Gastrocnemius medialis (tissue), 4 donors: ENCODE measurements at regions not wholly inside any gene's neighbourhood (a gene's known extent, or its start where the extent isn't known, plus 50 kb on each side); places are given as distances from the start of the nearest gene placed in this dataset.

Experiments
- ATAC-seq, 2 donors: fragments of 150-250 bp; one replicate each; pipeline ENCODE4 v1.9.1; 2016
- DNase-seq, 2 donors: peaks; one replicate each; pipeline ENCODE4 v3.0.0-alpha.2; 2019
- H3K27ac ChIP-seq, 4 donors: fragments of 200-600 bp; sonication (generic); 1 replicate in 1 of 4; 2 replicates in 3 of 4; pipeline ENCODE4 v1.5.1; 2016 to 2018; ENCODE audit warnings: mild to moderate bottlenecking in 2 of 4, moderate library complexity in 1 of 4
- H3K27me3 ChIP-seq, 3 donors: fragments of 200-600 bp; sonication (generic) in 2 of 3; 1 replicate in 1 of 3; 2 replicates in 2 of 3; pipeline versions ENCODE4 v1.5.1 to v1.6.0; 2016 to 2019; ENCODE audit warnings: mild to moderate bottlenecking in 1 of 3, moderate library complexity in 1 of 3
- H3K36me3 ChIP-seq, 2 donors: fragments of 200-600 bp; sonication (generic) in 1 of 2; one replicate each; pipeline ENCODE4 v1.5.1; 2017 to 2018
- H3K4me1 ChIP-seq, 2 donors: fragments of 200-600 bp; sonication (generic) in 1 of 2; one replicate each; pipeline ENCODE4 v1.5.1; 2016 to 2017; ENCODE audit warnings: mild to moderate bottlenecking in 2 of 2
- H3K4me3 ChIP-seq, 4 donors: fragments of 200-600 bp; sonication (generic) in 3 of 4; 1 replicate in 1 of 4; 2 replicates in 3 of 4; pipeline ENCODE4 v1.5.1; 2016 to 2019; ENCODE audit warnings: mild to moderate bottlenecking in 2 of 4
- H3K9me3 ChIP-seq, 3 donors: fragments of 200-600 bp; sonication (generic) in 2 of 3; 1 replicate in 1 of 3; 2 replicates in 2 of 3; pipeline ENCODE4 v1.5.1; 2016 to 2019
- CTCF ChIP-seq, 5 experiments: fragments of 450-650 bp in 3 of 5; fragments of 200-600 bp in 2 of 5; sonication (generic) in 2 of 5; IDR thresholded peaks in 4 of 5; conservative IDR thresholded peaks in 1 of 5; 1 replicate in 4 of 5; 2 replicates in 1 of 5; pipeline ENCODE4 v1.5.1; 2016 to 2019; ENCODE audit warnings: antibody characterized with exemption in 5 of 5, mild to moderate bottlenecking in 3 of 5, moderate library complexity in 3 of 5
- POLR2A ChIP-seq, 2 donors: fragments of 450-650 bp; IDR thresholded peaks; one replicate each; pipeline ENCODE4 v1.6.1; 2017; ENCODE audit warnings: antibody characterized with exemption in 2 of 2, mild to moderate bottlenecking in 2 of 2, moderate library complexity in 2 of 2
- in situ Hi-C, 4 donors: fragments of 200-750 bp; cut with MboI; loops; one replicate each; pipeline versions ENCODE4 v1.15.0 to v1.8.0; 2017; ENCODE audit warnings: low sequenced_read_pairs in 4 of 4
- intact Hi-C: fragments of 100-400 bp; cut with DNase I; formaldehyde crosslinking; loops from one replicate; pipeline ENCODE4 v1.15.1; 2023; ENCODE audit warnings: low total_unique reads

GRCh38 chr14:101497684-101498525 lies 63.4 kb upstream of the DIO3 start:
- H3K9me3 ChIP-seq: no peaks in the 10 kb centered on the region
- peaks cover 0 to 12% (median 4%) of the 10 kb centered on the region in 3 donors for H3K27me3 ChIP-seq
- in situ Hi-C loops: no loop called here
- ATAC-seq (peak in 1 of 2 donors; percentile 21), DNase-seq (no peak)
- intact Hi-C loops: no loop called here
- TF ChIP-seq CTCF (IDR thresholded peaks at IDR 0.05 in 4 of 5, conservative IDR thresholded peaks at IDR 0.05 in 1 of 5) (no peak), POLR2A (IDR thresholded peaks at IDR 0.05) (no peak)
- H3K36me3 ChIP-seq: no peaks in the 10 kb centered on the region
- no peak overlapping the region for H3K4me3 ChIP-seq
- H3K27ac ChIP-seq: no peak overlapping the region
- no peaks in the 10 kb centered on the region for H3K4me1 ChIP-seq

- Histone ChIP-seq H3K27ac (no peak overlapping the region), H3K4me1 (no peaks in the 10 kb centered on the region), H3K36me3 (no peaks in the 10 kb centered on the region), H3K9me3 (no peaks in the 10 kb centered on the region), H3K4me3 (no peak overlapping the region), H3K27me3 (peaks cover 0 to 12% (median 4%) of the 10 kb centered on the region in 3 donors)
- TF ChIP-seq POLR2A (IDR thresholded peaks at IDR 0.05): no peak
- no peak for TF ChIP-seq CTCF (IDR thresholded peaks at IDR 0.05 in 4 of 5, conservative IDR thresholded peaks at IDR 0.05 in 1 of 5)
- intact Hi-C loops (no loop called here), in situ Hi-C loops (no loop called here)
- DNase-seq (no peak), ATAC-seq (no peak)
These were observed 62.8 kb upstream of the DIO3 start for GRCh38 chr14:101498526-101498860.

DNA sequence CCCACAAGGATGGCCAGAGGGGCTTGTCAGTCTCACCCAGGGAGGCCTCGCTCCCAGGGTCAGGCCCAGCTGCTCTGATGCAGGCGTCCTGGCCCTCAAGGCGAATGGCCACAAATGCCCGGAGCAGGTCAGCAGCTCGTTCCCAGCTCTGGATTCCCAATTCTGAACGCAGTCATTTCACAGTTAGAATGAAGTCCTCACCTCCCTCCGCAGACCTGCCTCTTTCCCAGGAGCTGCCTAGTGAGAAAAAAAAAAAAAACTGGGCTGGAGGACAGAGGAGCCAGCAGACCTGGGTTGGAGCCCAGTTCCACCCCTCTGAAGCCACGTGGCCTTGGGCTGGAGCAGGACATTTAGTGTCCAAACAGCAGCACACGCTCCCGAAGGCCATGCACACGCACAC lies 62.2 kb upstream of the DIO3 start:
- Histone ChIP-seq H3K27me3 (peaks cover 0 to 12% (median 6%) of the 10 kb centered on the region in 3 donors), H3K4me3 (no peak overlapping the region), H3K4me1 (no peaks in the 10 kb centered on the region), H3K9me3 (no peaks in the 10 kb centered on the region), H3K36me3 (no peaks in the 10 kb centered on the region), H3K27ac (no peak overlapping the region)
- in situ Hi-C loops (no loop called here), intact Hi-C loops (no loop called here)
- TF ChIP-seq CTCF (IDR thresholded peaks at IDR 0.05 in 4 of 5, conservative IDR thresholded peaks at IDR 0.05 in 1 of 5): no peak
- TF ChIP-seq POLR2A (IDR thresholded peaks at IDR 0.05): no peak
- DNase-seq: no peak
- peak in 1 of 2 donors; percentile 36 for ATAC-seq

DNA sequence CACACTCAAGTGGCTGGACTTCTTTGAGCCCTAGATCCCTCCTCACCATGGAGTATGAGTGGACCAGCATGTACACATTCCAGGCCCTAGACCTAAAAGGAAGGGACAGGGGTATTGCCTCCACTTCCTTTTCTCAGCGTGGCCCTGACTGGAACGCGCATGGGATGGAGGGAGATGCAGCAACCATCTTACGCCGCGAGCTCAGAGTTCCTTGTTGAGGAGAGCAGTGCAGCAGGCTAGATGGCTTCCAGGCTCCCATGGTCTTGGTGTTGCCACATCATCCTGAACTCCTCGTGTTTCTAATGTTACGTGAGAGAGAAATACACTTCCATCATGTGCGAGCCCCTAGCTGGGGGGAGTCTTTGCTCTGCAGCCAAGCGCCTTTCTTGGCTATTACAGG lies 61.8 kb upstream of the DIO3 start:
- H3K4me1 ChIP-seq: no peaks in the 10 kb centered on the region
- TF ChIP-seq POLR2A (IDR thresholded peaks at IDR 0.05): no peak
- TF ChIP-seq CTCF (IDR thresholded peaks at IDR 0.05 in 4 of 5, conservative IDR thresholded peaks at IDR 0.05 in 1 of 5): no peak
- DNase-seq (no peak), ATAC-seq (no peak)
- H3K9me3 ChIP-seq: no peaks in the 10 kb centered on the region
- in situ Hi-C loops: no loop called here
- no peaks in the 10 kb centered on the region for H3K36me3 ChIP-seq
- peaks cover 0 to 12% (median 6%) of the 10 kb centered on the region in 3 donors for H3K27me3 ChIP-seq
- no peak overlapping the region for H3K27ac ChIP-seq
- intact Hi-C loops: no loop called here
- no peak overlapping the region for H3K4me3 ChIP-seq
